ENCODE measurements at regions not wholly inside any gene's neighbourhood (a gene's known extent, or its start where the extent isn't known, plus 50 kb on each side); places are given as distances from the start of the nearest gene placed in this dataset.

DNA sequence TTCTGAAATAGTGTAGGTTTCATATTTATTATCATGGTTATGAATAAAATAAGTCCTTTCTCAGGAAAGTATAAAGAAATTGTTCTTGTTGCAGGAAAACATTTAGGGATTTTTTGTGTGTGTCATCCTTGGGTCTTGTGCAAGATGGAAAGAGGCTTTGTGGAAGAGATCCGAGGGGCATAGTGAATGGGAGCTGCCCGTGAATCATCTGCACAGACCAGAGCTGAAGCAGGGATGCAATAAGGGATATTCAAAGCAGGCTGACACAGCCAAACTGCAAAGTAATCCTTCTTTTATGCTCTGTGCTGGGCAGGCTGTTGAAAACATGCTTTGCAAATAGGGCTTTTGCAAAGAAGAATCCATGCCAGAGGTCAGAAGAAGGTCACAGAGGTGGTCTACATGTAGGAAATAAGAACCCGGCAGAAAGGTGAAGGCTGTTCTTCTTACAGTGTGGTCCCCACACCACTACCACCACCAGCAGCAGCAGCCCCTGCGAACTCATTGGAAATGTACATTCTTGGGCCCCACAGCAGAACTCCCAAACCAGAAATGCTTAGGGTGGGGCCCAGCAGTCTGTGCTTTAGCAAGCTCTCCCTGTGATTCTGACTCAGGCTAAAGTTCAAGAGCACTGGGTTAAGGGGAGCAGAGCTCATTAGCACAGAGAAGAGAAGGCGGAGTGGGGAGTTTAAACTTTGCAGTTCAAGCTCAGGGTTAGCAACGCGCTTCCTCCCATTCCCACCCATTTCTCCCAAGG lies 237.6 kb downstream of the QKI start:
- ATAC-seq (ENCODE audit: low FRiP score) (peak; percentile 93), DNase-seq (ENCODE audit: low spot score) (no peak)
- TF ChIP-seq, protein P1, sequence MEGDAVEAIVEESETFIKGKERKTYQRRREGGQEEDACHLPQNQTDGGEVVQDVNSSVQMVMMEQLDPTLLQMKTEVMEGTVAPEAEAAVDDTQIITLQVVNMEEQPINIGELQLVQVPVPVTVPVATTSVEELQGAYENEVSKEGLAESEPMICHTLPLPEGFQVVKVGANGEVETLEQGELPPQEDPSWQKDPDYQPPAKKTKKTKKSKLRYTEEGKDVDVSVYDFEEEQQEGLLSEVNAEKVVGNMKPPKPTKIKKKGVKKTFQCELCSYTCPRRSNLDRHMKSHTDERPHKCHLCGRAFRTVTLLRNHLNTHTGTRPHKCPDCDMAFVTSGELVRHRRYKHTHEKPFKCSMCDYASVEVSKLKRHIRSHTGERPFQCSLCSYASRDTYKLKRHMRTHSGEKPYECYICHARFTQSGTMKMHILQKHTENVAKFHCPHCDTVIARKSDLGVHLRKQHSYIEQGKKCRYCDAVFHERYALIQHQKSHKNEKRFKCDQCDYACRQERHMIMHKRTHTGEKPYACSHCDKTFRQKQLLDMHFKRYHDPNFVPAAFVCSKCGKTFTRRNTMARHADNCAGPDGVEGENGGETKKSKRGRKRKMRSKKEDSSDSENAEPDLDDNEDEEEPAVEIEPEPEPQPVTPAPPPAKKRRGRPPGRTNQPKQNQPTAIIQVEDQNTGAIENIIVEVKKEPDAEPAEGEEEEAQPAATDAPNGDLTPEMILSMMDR (IDR thresholded peaks at IDR 0.05): no peak

- TF ChIP-seq, protein P1 (IDR thresholded peaks at IDR 0.05): no peak
- ATAC-seq (ENCODE audit: low FRiP score) (no peak), DNase-seq (ENCODE audit: low spot score) (no peak)
Measured at GRCh38 chr6:163651426-163651825, 236.9 kb downstream of the QKI start.

- ATAC-seq (ENCODE audit: low FRiP score) (no peak), DNase-seq (ENCODE audit: low spot score) (no peak)
- TF ChIP-seq, protein P1 (IDR thresholded peaks at IDR 0.05): no peak
Measured at GRCh38 chr6:163648868-163649267, 234.3 kb downstream of the QKI start.

DNA sequence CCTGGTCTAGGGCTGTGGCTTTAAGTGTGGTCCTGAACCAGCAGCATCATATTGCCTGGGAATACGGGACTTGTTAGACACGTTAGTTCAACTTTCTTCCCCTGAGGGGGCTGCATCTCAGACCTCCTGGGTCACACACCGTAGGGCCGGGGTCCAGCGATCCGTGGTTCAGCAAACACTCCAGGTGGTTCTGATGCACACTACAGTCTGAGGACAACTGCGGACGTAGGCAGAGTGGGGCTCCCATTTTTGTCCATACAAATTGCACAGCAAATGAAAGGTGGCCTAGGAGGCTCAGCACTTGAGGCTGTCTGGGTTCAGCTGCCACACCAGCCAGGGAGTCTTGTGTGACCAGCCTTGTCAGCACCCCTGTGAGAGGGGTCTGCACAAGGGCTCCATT lies 233.1 kb downstream of the QKI start:
- ATAC-seq (ENCODE audit: low FRiP score) (no peak), DNase-seq (ENCODE audit: low spot score) (no peak)
- TF ChIP-seq, protein P1 (IDR thresholded peaks at IDR 0.05): no peak

DNA sequence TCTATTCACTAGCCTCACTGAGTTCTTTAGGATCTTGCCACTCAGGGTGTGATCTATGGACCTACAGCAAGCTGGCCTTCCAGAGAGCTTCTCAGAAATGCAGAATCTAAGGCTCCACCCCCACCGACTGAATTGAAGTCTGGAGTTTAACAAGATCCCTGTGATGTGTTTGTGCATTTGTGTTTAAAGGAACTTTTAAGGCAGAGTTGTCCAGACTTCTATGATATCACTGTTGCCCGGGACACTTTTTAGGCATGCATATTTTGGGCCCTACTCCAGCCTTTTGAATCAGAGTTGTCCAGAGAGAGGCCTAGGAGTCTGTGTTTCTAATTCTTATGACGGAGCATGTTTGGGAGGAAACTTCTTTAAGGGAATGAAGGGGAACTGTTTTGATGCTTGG lies 232.3 kb downstream of the QKI start:
- no peak for ATAC-seq (ENCODE audit: low FRiP score)
- TF ChIP-seq, protein P1 (IDR thresholded peaks at IDR 0.05): no peak
- no peak for DNase-seq (ENCODE audit: low spot score)

- no peak for ATAC-seq (ENCODE audit: low FRiP score)
Measured at GRCh38 chr6:163646133-163646532, 231.6 kb downstream of the QKI start.

DNA sequence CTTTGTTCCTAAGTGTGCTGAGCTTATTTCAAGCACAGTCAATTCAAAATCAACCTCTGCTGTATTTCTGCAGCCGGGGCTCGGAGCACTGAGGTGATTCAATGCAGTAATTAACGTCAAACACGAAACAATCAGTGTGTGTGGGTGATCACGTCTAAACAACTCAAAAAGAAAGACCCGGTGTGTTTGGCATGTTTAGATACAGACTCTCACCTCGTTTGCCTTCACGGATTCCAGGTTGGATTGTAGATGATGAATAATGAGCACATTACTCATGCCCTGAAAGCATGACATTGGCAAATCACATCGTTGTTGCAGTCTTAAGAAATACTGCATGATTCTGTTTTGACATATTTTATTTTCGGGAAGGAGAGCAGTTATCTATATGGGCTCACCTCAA lies 231.0 kb downstream of the QKI start:
- ATAC-seq (ENCODE audit: low FRiP score) (no peak), DNase-seq (ENCODE audit: low spot score) (no peak)
- TF ChIP-seq, protein P1 (IDR thresholded peaks at IDR 0.05): no peak

More at GRCh38 chr6:163646133-163646532, 231.6 kb downstream of the QKI start:
- TF ChIP-seq, protein P1 (IDR thresholded peaks at IDR 0.05): no peak
- no peak for DNase-seq (ENCODE audit: low spot score)
